Body of pancreas (tissue), 4 donors: ENCODE measurements at regions not wholly inside any gene's neighbourhood (a gene's known extent, or its start where the extent isn't known, plus 50 kb on each side); places are given as distances from the start of the nearest gene placed in this dataset.

ENCODE experiments used
- CTCF ChIP-seq, 7 experiments: fragments of 450-650 bp in 4 of 7; fragments of 200-600 bp in 3 of 7; sonication (generic) in 3 of 7; IDR thresholded peaks; one replicate each; pipeline ENCODE4 v1.5.1; 2016 to 2019; ENCODE audit warnings: antibody characterized with exemption in 7 of 7
- POLR2A ChIP-seq, 3 donors: fragments of 450-650 bp; IDR thresholded peaks; one replicate each; pipeline ENCODE4 v1.6.1; 2016; ENCODE audit warnings: antibody characterized with exemption in 3 of 3, mild to moderate bottlenecking in 2 of 3

GRCh38 chr4:60365176-60365575 is 835.0 kb upstream of the ADGRL3 start:
- TF ChIP-seq CTCF (IDR thresholded peaks at IDR 0.05) (no peak), POLR2A (IDR thresholded peaks at IDR 0.05) (no peak)
